SW 1271 (cell line): ENCODE measurements at regions not wholly inside any gene's neighbourhood (a gene's known extent, or its start where the extent isn't known, plus 50 kb on each side); places are given as distances from the start of the nearest gene placed in this dataset.

ENCODE experiments used
- DNase-seq, 2 experiments: peaks; one replicate each; lab custom pipeline; 2025; lab: John Stamatoyannopoulos, UW

GRCh38 chr12:91968076-91968776 is 177.4 kb downstream of the BTG1 start:
- DNase-seq: no peak

DNA sequence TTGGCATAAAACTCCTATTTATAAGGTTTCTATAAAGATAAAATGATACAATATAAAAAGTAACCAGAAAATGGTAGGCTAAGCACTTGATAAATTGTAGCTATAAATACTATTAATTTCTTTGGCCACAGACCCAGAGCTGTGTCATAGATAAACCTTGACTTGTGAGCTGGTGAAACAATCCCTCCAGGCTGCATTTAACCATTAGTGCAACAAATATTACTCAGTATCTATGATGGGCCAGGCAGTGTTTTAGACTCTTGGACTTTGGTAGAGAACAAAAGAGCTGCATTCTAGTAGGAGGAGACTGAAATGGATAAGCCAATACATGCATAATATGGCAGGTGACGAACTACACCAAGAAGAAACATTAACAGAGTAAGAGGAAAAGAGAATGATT is 178.1 kb downstream of the BTG1 start:
- no peak for DNase-seq

DNA sequence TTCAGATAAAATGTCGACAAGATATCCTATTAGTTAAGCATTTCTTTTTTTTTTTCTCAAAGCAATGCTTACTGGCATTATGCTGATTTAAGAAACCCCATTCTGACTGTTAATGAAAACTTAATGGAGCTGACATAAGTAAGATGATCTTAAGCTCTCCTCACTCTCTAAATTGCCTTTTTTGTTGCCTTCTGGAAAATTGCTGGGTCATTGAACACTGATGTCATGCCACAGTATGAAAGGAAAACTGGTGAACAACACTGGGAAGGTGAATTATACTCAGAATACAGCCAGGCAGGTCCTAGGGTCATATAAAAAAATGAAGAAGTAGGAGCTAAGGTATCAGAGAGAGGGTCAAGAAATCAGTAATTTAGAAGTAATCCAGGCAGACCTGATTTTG is 179.9 kb downstream of the BTG1 start:
- no peak for DNase-seq

- DNase-seq: no peak
Measured at GRCh38 chr12:91964501-91964900, 181.1 kb downstream of the BTG1 start.

GRCh38 chr12:91959220-91959619 is 186.4 kb downstream of the BTG1 start:
- DNase-seq: no peak

DNA sequence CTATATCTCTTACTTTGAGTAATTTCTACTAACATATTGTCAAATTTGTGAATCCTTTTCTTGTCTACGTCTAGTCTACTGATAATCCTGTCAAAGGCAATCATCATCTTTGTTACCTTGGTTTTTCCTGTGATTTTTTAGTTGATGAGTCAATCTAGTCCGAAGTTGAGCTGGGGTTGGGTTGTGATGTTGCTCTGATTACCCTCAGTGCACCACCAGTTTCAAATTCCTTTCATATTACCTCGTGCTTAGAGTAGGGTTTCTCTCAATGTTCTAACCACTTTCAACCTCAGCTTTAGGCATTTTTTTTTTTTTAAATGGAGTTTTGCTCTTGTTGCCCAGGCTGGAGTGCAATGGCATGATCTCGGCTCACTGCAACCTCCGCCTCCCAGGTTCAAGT is 186.8 kb downstream of the BTG1 start:
- no peak for DNase-seq

GRCh38 chr12:91954747-91955146 is 190.9 kb downstream of the BTG1 start:
- no peak for DNase-seq

GRCh38 chr12:91954326-91954725 is 191.3 kb downstream of the BTG1 start:
- no peak for DNase-seq

- DNase-seq: no peak
Measured at GRCh38 chr12:91952916-91953315, 192.7 kb downstream of the BTG1 start.

- no peak for DNase-seq
Measured at GRCh38 chr12:91951571-91951970, 194.1 kb downstream of the BTG1 start.

- no peak for DNase-seq
Measured at GRCh38 chr12:91948504-91948903, 197.1 kb downstream of the BTG1 start.

DNA sequence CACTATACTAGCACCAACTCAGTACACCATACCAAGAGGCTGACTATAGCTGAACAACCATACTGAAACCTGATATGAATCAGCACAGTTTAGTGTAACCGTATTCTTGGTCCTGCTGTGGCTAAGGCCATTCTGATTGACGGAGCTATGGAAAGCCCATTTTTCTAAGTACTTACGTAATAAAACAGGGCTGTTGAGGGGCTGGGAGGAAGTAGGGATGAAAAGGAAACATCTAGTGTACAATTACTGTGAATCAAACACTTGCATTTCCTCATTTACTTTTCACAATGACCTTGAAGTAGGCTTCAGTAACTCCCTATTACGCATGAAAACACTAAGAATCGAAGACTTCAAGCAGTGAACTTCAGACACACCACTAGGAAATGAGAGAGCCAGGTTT is 198.2 kb downstream of the BTG1 start:
- no peak for DNase-seq

DNA sequence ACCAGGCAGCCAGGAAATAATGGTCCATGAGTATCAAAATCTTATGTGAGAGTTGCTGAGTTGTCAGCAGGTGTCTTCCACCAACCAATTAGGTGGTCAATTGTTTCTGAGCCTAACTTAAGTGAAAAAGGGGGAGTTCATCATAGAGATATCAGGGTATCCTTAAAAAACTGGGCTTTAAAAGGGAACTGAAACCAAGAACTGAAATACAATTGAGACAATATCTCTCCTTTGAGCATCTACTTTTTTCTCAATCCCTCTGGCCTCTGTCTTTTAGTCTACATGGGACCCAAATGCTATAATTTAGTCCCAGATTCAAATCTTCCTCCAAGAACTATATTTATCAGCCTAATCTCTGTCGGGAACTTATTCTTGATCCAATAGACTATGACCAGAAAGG is 201.0 kb downstream of the BTG1 start:
- DNase-seq: no peak

- no peak for DNase-seq
Measured at GRCh38 chr12:91940826-91941570, 204.6 kb downstream of the BTG1 start.

DNA sequence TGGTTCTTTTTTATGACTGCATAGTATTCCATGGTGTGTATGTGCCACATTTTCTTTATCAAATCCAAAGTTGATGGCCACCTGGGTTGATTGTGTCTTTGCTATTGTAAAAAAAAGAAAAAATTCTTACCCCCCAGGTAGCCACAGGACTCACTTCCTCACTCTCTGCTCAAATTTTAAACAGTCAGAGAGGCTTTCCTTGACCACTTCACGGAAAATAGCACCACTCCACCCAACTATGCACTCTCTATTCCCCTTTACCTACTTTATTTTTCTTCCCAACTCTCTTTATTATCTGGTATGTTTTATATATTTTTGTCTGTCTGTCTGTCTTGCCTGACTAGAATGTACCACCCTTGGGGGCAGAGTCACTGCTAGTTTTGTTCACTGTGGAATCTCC is 205.3 kb downstream of the BTG1 start:
- DNase-seq: no peak

DNA sequence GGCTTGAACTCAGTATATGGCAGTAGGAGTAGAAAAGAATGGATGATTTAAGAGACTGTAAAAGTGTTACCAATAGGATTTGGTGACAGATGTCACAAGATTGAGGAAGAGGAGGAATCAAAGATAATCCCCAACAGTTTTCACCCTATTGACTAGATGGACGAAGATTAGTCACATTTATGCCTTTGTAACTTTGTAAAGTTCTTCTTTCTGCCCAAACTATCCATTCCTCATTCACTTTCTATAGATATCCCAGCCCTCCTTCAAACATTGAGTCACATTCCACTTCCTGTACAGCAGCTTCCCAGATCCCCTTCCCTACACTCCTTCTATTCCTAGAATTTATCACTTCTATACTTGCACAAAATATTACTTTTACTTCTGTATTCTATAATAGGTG is 207.9 kb downstream of the BTG1 start:
- DNase-seq: no peak

DNA sequence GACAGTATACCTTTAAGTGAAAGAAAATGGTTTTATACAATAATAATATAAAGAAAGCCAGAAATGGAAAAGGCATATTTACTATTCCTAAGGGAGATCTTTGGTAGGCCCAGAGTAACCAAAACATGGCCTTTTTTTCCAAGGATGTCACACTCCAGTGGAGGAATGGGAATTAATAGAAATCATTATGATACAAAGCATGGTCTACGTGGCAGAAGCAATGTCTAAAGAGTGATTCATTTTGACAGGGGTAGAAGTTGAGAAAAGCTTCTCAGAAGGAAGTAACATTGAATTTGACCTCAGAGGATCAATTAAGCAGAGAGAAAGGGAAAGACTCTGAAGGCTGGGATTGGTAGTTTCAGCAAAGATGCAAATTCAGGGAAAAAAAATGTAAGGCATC is 208.6 kb downstream of the BTG1 start:
- no peak for DNase-seq

GRCh38 chr12:91935296-91935695 is 210.3 kb downstream of the BTG1 start:
- no peak for DNase-seq

DNA sequence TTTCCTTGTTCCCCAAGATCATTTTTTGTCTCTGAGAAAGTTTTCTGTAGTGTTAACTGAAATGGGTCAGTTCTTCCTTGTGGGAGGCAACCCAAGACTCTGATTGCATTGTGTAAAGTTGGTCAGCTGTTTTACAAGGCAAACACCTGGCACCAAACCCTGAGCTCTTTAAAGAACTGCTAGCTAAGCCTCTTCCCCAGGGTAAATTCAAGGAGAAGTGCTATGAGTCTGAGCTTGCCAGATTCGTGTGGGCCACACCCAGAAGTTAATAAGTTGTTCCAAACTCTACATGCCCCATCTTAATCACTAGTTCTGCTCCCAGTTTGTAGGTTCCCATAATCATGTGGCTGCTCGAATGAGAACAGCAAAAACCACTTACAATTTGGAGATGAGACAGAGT is 214.5 kb downstream of the BTG1 start:
- DNase-seq: no peak

DNA sequence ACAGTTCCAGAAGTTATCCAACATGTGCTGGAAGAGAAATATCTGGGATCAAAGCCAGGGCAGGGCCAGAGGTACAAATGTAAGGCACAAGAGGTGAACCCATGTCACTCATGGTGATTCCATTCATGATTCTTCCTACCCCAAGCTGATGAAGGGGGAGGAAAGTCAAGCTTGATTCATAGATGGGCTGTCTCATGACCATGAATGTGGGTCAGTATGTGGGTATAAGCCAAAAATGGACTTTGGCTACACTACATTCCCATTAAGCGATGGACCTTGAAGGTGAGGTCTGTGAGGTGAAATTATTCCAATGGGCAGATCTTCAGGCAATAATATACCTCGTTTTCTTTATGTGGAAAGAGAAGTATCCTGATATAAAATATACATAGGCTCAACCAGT is 217.1 kb downstream of the BTG1 start:
- no peak for DNase-seq

DNA sequence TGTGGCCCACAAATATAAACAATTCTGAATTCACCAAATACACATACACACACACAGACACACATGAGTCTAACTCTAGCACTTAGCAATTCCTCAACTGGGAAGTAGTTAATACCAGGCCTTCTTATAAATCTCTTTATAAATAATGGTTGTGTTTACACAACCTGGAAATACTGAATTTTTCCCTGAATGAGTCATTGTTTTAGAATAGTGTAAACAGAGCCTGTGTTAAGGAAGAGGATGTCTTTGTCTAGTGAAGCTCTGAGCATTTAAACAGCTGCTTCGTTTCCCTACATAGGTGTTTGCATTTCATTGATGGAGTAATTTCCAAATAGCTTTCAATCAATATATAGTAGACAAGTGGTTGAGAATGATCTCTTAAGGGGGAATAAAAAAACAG is 218.8 kb downstream of the BTG1 start:
- DNase-seq: peak in 1 of 2 experiments; percentile 5

DNA sequence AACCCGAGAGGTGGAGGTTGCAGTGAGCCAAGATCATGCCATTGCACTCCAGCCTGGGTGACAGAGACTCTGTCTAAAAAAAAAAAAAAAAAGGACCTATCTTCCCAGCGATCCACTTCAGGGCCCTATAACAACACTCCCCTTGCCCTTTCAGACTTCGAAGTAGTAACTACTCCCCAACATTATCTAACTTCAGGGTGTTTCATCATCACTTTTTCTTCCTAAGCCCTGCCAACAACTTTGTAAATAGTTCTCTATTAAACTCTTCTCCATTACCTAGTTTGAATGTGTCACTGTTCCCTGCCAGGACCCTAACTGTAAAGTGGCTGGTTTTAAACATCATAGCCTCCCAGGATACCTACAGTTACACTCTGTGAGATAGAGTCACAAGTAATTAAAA is 220.8 kb downstream of the BTG1 start:
- no peak for DNase-seq

- no peak for DNase-seq
Measured at GRCh38 chr12:91923864-91924263, 221.8 kb downstream of the BTG1 start.

GRCh38 chr12:91922674-91923073 is 223.0 kb downstream of the BTG1 start:
- no peak for DNase-seq
